ENCODE measurements at regions not wholly inside any gene's neighbourhood (a gene's known extent, or its start where the extent isn't known, plus 50 kb on each side); places are given as distances from the start of the nearest gene placed in this dataset.

- no peak for TF ChIP-seq EP300 (IDR thresholded peaks at IDR 0.05)
- TF ChIP-seq POLR2A (IDR thresholded peaks at IDR 0.05) = no peak
- no peak for TF ChIP-seq POLR2AphosphoS5 (IDR thresholded peaks at IDR 0.05)
- no peak for TF ChIP-seq CTCF (IDR thresholded peaks at IDR 0.05)
Measured at GRCh38 chr6:19715167-19715551, 122.0 kb upstream of the ID4 start.
